ENCODE measurements at regions not wholly inside any gene's neighbourhood (a gene's known extent, or its start where the extent isn't known, plus 50 kb on each side); places are given as distances from the start of the nearest gene placed in this dataset.

DNA sequence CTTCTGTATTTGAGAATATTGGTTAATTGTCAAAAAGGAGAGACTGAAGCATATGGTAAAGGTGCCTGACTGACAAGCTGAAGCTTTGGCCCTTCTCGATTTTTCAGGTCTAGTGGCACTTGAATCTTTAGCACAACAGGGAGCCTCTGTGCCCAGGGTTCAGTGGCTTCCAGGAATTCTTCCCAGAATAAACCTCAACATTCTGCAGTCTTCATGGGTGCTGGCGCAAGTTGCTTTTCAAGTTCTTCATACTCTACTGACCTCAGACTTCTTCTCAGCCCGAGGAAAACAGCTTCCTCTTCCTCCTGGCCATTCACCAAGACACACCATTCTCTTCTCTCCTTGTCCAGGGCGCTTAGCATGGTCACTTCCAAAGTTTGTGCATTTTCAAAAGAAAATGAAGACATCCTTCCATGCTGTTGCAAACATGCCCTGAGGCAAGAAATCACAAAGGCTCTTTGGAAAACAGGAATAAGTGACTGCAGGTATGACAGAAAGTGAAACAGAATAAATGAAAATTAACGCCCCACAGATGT lies 89.9 kb downstream of the MGST1 start:
- TF ChIP-seq, protein P1, sequence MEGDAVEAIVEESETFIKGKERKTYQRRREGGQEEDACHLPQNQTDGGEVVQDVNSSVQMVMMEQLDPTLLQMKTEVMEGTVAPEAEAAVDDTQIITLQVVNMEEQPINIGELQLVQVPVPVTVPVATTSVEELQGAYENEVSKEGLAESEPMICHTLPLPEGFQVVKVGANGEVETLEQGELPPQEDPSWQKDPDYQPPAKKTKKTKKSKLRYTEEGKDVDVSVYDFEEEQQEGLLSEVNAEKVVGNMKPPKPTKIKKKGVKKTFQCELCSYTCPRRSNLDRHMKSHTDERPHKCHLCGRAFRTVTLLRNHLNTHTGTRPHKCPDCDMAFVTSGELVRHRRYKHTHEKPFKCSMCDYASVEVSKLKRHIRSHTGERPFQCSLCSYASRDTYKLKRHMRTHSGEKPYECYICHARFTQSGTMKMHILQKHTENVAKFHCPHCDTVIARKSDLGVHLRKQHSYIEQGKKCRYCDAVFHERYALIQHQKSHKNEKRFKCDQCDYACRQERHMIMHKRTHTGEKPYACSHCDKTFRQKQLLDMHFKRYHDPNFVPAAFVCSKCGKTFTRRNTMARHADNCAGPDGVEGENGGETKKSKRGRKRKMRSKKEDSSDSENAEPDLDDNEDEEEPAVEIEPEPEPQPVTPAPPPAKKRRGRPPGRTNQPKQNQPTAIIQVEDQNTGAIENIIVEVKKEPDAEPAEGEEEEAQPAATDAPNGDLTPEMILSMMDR (IDR thresholded peaks at IDR 0.05): no peak
- no peak for TF ChIP-seq ZFX (IDR thresholded peaks at IDR 0.05; ENCODE audit: borderline replicate concordance)
